RWPE2 (cell line): ENCODE measurements at regions not wholly inside any gene's neighbourhood (a gene's known extent, or its start where the extent isn't known, plus 50 kb on each side); places are given as distances from the start of the nearest gene placed in this dataset.

ENCODE experiments used
- ATAC-seq: fragments of 200-7000 bp; cut with Tn5 transposase; 3 replicates; pipeline ENCODE4 v1.9.1; 2021; ENCODE audit warnings: low read depth
- DNase-seq: peaks from one replicate; pipeline ENCODE4 v3.0.0-alpha.2; 2020; ENCODE audit warnings: low spot score
- H3K27ac ChIP-seq: fragments of 450-650 bp; 2 replicates; pipeline ENCODE4 v1.5.1; 2017; ENCODE audit warnings: mild to moderate bottlenecking; ENCODE audit not compliant: poor library complexity, severe bottlenecking
- H3K27me3 ChIP-seq: fragments of 250-450 bp; sonication (Bioruptor Pico); 2 replicates; pipeline ENCODE4 v1.5.1; 2021; ENCODE audit warnings: mild to moderate bottlenecking, moderate library complexity; ENCODE audit not compliant: insufficient read depth, poor library complexity, severe bottlenecking
- H3K36me3 ChIP-seq: fragments of 250-450 bp; sonication (Bioruptor Pico); 2 replicates; pipeline ENCODE4 v1.5.1; 2020; ENCODE audit warnings: low read depth, mild to moderate bottlenecking, moderate library complexity
- H3K4me1 ChIP-seq: fragments of 250-450 bp; sonication (Bioruptor Pico); 2 replicates; pipeline ENCODE4 v1.5.1; 2021; ENCODE audit warnings: mild to moderate bottlenecking, moderate library complexity; ENCODE audit not compliant: insufficient read depth, poor library complexity, severe bottlenecking
- H3K4me3 ChIP-seq: fragments of 250-450 bp; sonication (Bioruptor Pico); 2 replicates; pipeline ENCODE4 v1.5.1; 2021; ENCODE audit warnings: mild to moderate bottlenecking, moderate library complexity; ENCODE audit not compliant: severe bottlenecking
- H3K9me3 ChIP-seq: fragments of 250-450 bp; sonication (Bioruptor Pico); 2 replicates; pipeline ENCODE4 v1.5.1; 2021; ENCODE audit warnings: mild to moderate bottlenecking, moderate library complexity; ENCODE audit not compliant: severe bottlenecking
- TF ChIP-seq, protein P1 (sequence below): fragments of 450-650 bp; IDR thresholded peaks from one replicate; pipeline ENCODE4 v1.5.1; 2017; ENCODE audit warnings: mild to moderate bottlenecking, moderate library complexity; ENCODE audit not compliant: poor library complexity, severe bottlenecking

- TF ChIP-seq, protein P1, sequence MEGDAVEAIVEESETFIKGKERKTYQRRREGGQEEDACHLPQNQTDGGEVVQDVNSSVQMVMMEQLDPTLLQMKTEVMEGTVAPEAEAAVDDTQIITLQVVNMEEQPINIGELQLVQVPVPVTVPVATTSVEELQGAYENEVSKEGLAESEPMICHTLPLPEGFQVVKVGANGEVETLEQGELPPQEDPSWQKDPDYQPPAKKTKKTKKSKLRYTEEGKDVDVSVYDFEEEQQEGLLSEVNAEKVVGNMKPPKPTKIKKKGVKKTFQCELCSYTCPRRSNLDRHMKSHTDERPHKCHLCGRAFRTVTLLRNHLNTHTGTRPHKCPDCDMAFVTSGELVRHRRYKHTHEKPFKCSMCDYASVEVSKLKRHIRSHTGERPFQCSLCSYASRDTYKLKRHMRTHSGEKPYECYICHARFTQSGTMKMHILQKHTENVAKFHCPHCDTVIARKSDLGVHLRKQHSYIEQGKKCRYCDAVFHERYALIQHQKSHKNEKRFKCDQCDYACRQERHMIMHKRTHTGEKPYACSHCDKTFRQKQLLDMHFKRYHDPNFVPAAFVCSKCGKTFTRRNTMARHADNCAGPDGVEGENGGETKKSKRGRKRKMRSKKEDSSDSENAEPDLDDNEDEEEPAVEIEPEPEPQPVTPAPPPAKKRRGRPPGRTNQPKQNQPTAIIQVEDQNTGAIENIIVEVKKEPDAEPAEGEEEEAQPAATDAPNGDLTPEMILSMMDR, result no peak
- no peak for ATAC-seq
These were observed 216.1 kb downstream of the SKIDA1 start for GRCh38 chr10:21309427-21309826.

DNA sequence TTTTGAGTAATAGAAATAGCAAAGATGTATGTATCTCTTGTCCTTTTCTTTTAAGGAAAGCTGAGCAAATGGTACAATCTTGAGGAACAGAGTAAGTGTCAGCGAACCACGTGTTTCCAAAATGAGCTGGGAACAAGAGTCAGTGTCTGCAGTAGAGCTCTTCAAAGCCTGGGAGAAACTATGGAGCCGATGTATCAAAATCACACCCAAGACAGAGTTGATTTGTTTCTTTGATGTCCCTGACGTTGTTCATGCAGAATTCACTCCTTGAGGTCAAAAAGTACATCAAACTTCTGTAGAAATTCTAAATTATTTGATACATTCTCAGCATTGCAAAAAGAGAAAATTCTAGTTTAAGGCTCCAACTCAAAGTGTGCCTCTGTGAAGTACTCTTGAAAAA lies 216.5 kb downstream of the SKIDA1 start:
- H3K9me3 ChIP-seq, result no peaks in the 10 kb centered on the region
- peaks cover 7% of the 10 kb centered on the region for H3K4me1 ChIP-seq
- H3K27me3 ChIP-seq, result no peaks in the 10 kb centered on the region
- no peaks in the 10 kb centered on the region for H3K36me3 ChIP-seq
- TF ChIP-seq, protein P1, result no peak
- ATAC-seq (no peak), DNase-seq (no peak)
- H3K4me3 ChIP-seq, result no peak overlapping the region
- H3K27ac ChIP-seq, result no peak overlapping the region

More at GRCh38 chr10:21309427-21309826, 216.1 kb downstream of the SKIDA1 start:
- DNase-seq, result no peak
- Histone ChIP-seq H3K4me1 (peaks cover 5% of the 10 kb centered on the region), H3K27ac (no peak overlapping the region), H3K36me3 (no peaks in the 10 kb centered on the region), H3K9me3 (no peaks in the 10 kb centered on the region), H3K4me3 (no peak overlapping the region), H3K27me3 (no peaks in the 10 kb centered on the region)

- Histone ChIP-seq H3K4me1 (peaks cover 10% of the 10 kb centered on the region), H3K4me3 (no peak overlapping the region), H3K36me3 (no peaks in the 10 kb centered on the region), H3K27ac (no peak overlapping the region), H3K9me3 (no peaks in the 10 kb centered on the region), H3K27me3 (no peaks in the 10 kb centered on the region)
- ATAC-seq, result no peak
- TF ChIP-seq, protein P1, result no peak
- DNase-seq, result no peak
These were observed 217.5 kb downstream of the SKIDA1 start for GRCh38 chr10:21308018-21308417.

DNA sequence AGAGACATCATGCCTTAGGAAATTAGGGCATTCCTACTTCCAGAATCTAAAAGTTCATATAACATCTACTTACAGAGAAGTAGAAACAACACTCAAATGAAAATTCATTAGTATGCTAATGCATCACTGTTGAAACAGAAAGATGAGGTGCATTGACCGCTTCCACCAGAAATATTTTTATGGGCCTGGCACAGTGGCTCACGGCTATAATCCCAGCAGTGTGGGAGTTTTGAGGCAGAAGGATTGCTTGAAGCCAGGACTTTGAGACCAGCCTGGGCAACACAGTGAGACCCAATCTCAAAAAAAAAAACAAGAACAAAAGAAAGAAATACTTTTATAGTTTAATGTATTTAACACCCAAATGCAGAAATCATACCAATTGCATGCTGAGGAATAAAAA lies 220.9 kb downstream of the SKIDA1 start:
- DNase-seq (no peak), ATAC-seq (no peak)
- TF ChIP-seq, protein P1, result no peak
- Histone ChIP-seq H3K27ac (peak overlapping the region; percentile 34), H3K4me1 (peaks cover 10% of the 10 kb centered on the region), H3K27me3 (no peaks in the 10 kb centered on the region), H3K4me3 (no peak overlapping the region), H3K36me3 (no peaks in the 10 kb centered on the region), H3K9me3 (no peaks in the 10 kb centered on the region)

DNA sequence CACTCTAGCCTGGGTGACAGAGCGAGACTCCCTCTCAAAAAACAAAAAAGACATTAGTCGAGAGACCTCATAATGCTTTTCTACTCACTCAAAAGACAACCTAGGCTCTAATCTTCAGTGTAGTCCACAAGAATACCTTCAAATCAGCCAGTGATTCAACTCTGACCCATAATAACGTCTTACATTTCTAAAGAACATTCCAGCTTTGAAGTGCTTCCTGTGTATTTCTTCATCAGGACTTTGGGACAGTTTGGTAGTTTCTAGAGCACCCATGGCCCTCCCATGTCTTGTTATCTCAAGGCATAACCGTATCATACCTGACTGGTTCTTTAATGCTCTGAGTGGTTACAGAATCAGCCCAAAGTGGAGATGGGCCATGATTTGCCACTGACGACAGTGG lies 221.3 kb downstream of the SKIDA1 start:
- DNase-seq (no peak), ATAC-seq (peak; percentile 74)
- Histone ChIP-seq H3K4me1 (peaks cover 10% of the 10 kb centered on the region), H3K36me3 (no peaks in the 10 kb centered on the region), H3K27me3 (no peaks in the 10 kb centered on the region), H3K9me3 (no peaks in the 10 kb centered on the region), H3K4me3 (no peak overlapping the region), H3K27ac (peak overlapping the region; percentile 34)
- TF ChIP-seq, protein P1, result no peak
